CD4-positive, alpha-beta T cell treated with Interleukin-2 at 100 ng/mL for 4 hours (primary cell): ENCODE measurements at regions not wholly inside any gene's neighbourhood (a gene's known extent, or its start where the extent isn't known, plus 50 kb on each side); places are given as distances from the start of the nearest gene placed in this dataset.

Source experiments
- DNase-seq: peaks from one replicate; pipeline ENCODE4 v3.0.0-alpha.2; 2020; ENCODE audit warnings: low spot score

DNA sequence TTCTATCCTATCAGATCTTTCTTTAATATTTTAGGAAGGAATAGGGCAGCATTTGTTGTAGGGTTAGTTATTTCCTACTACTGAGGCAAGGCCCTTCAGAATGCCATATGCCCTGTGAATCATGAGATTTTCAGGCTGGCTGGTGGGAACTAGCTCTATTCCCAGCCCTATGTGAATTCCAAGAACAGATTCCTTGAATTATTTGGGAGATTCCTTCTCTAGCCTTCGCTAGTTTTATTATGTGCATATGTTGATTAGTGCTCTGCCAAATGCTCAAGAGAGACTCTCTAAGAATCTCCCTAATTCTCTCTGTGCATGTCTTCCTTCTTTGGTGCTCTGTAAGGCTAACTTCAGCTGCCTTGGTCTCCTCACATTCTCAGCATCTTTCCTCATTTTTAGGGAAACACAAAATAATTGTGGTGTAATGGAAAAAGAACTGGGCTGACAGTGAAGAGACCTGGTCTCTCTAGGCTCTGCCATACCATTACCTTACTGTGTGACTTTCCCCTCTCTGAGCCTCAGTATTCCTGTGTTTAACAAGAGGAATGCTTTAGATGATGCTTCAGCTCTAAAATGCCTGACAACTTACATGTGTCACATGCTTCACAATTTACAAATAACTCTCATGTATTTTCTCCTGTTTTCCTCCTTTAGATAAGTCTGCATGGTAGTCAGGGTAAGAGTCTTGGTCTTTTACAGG is 79.7 kb downstream of the VMA21 start:
- no peak for DNase-seq

DNA sequence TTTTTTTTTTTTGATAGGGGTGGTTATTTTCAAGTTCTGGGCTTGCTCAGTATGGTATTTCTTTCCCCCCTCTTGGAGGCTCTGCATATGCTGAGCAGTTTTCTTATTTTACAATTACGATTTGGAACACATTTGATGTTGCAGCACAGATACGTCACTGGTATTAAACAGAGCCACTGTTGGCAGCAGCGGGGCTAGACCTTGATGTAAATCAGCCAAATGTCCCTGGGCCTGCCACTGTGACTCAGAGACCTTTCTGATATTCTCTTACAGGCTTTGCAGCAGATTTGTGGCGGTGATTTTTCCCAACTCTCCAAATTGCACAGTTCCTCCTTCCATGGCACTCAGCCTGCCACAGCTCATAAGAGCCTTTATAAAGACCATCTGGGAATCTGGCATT is 81.1 kb downstream of the VMA21 start:
- DNase-seq: no peak

DNA sequence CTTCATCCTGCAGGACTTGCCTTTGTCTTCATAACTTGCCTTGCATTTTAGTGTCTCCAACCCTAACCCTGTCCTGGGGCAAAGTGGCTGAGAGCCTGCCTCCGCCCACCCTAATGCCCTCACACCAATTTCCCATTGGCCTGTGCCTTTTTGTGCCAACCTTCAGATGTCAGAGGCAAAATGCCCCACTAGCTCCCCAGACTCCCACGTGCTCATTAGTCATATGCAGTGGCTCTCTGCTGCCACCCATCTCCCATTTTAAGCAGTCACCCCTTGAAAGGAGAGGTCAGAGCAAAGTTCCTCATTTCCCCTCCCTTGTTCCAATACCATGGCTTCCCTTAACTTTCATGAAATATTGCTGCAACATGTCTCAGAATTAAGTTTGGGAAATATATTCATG is 74.8 kb upstream of the PASD1 start:
- peak; percentile 3 for DNase-seq

DNA sequence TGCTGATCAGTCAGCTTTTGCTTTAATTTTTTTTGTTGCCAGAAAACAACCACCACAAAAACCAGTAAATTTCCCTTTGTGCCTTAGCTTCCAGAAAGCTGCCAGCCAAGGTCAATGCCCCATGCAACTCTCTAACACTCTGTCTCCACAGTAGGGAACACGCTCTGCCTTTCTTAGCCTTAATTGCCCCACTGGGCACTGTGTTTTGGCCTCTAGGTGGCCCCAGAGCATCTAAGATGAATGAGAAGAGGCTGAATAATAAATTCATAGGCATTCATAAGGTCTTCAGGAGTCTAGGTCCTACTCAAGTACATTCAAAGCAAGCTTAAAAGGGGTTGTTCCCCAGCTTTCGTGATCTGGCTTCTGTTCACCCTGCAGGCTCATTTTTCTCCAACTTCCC is 57.7 kb upstream of the PASD1 start:
- DNase-seq: no peak

DNA sequence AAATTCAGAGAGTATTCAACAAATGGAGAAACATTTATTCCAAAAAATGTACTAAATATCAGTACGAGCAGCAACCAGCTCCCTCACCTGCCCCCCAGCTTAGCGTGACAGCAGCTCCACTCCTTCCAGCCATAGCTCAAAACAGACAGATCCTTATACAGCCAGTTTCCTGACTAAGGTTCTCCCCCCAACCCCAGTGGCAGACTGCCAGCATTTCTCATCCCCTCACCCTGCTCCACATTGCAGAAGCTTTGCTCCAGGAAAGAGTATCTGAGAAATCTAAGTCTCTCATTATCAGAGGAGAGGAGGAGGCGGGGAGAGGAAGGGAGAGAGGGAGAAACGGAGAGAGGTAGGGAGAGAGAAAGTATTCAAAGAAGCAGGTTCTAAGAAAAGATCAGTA is 53.3 kb upstream of the PASD1 start:
- DNase-seq: no peak

DNA sequence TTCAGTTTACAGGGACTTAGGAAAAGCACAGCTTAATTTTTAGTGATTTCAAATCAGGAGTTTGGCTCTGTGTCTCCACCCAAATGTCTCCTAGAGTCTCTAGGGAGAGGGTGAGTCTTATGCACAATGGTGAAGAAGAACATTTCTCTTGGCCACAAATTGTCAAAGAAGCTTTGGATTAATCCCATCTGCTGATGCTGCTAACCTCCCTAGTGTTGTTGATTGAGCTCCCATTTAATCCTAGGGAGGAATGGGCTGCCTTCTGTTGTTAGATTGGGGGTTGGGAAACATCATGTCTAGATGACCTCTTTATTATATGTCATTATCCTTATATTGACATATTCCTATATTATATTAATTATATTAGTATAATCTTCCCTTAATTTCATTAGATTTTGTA is 50.0 kb upstream of the PASD1 start:
- no peak for DNase-seq
